HFF-Myc (cell line): ENCODE measurements at regions not wholly inside any gene's neighbourhood (a gene's known extent, or its start where the extent isn't known, plus 50 kb on each side); places are given as distances from the start of the nearest gene placed in this dataset.

ENCODE experiments used
- DNase-seq: peaks from one replicate; pipeline ENCODE4 v3.0.0-alpha.2; 2011; ENCODE audit warnings: low read depth; ENCODE audit errors: extremely low read depth
- H3K4me3 ChIP-seq: replicated peaks from 2 replicates; pipeline ENCODE4 v1.5.1; 2011; ENCODE audit warnings: low read depth, mild to moderate bottlenecking, control low read depth, low read length
- CTCF ChIP-seq: IDR thresholded peaks from 2 replicates; pipeline ENCODE4 v1.5.1; 2012; ENCODE audit warnings: mild to moderate bottlenecking, low read depth, low read length, control low read depth; ENCODE audit errors: missing control alignments

- no peak for TF ChIP-seq CTCF
- no peak for DNase-seq
- no peak overlapping the region for H3K4me3 ChIP-seq
These were observed 209.7 kb upstream of the POU1F1 start for GRCh38 chr3:87486115-87486514.

GRCh38 chr3:87478716-87479115 is 202.3 kb upstream of the POU1F1 start:
- no peak for DNase-seq
- H3K4me3 ChIP-seq = no peak overlapping the region
- no peak for TF ChIP-seq CTCF

- no peak overlapping the region for H3K4me3 ChIP-seq
- no peak for DNase-seq
- TF ChIP-seq CTCF = no peak
These were observed 197.6 kb upstream of the POU1F1 start for GRCh38 chr3:87473944-87474343.

GRCh38 chr3:87468938-87469337 is 192.6 kb upstream of the POU1F1 start:
- H3K4me3 ChIP-seq = no peak overlapping the region
- no peak for DNase-seq

GRCh38 chr3:87468235-87468634 is 191.9 kb upstream of the POU1F1 start:
- no peak overlapping the region for H3K4me3 ChIP-seq
- no peak for TF ChIP-seq CTCF

More at GRCh38 chr3:87468938-87469337, 192.6 kb upstream of the POU1F1 start:
- TF ChIP-seq CTCF = no peak

GRCh38 chr3:87462228-87462627 is 185.8 kb upstream of the POU1F1 start:
- no peak for DNase-seq
- TF ChIP-seq CTCF = no peak
- H3K4me3 ChIP-seq = no peak overlapping the region

More at GRCh38 chr3:87468235-87468634, 191.9 kb upstream of the POU1F1 start:
- DNase-seq = no peak

- H3K4me3 ChIP-seq = no peak overlapping the region
- TF ChIP-seq CTCF = no peak
- DNase-seq = no peak
These were observed 185.1 kb upstream of the POU1F1 start for GRCh38 chr3:87461443-87461842.
